ENCODE measurements at regions not wholly inside any gene's neighbourhood (a gene's known extent, or its start where the extent isn't known, plus 50 kb on each side); places are given as distances from the start of the nearest gene placed in this dataset.

GRCh38 chr7:121623130-121623872 lies 227.2 kb upstream of the FAM3C start:
- POLR2A ChIA-PET: no interaction called here
- WGBS (ENCODE audit: insufficient coverage): 100% methylated on average over 2 of the region's 6 CpGs
- Histone ChIP-seq H3K9me3 (ENCODE audit: control extremely low read depth in 1 of 5, control insufficient read depth in 4 of 5, insufficient read depth in 2 of 5, low read depth in 1 of 5, low read length in 4 of 5) (no peaks in the 10 kb centered on the region), H3K27me3 (replicated peaks in 2 of 5; ENCODE audit: control insufficient read depth in 4 of 5, insufficient read depth in 5 of 5, low read length in 4 of 5) (no peaks in the 10 kb centered on the region), H3K4me1 (ENCODE audit: control extremely low read depth in 1 of 4, control insufficient read depth in 4 of 4, insufficient read depth in 4 of 4, low read length in 3 of 4) (no peaks in the 10 kb centered on the region), H3K4me3 (ENCODE audit: control insufficient read depth in 1 of 7, extremely low read depth in 1 of 7, insufficient read depth in 4 of 7, low read depth in 2 of 7, low read length in 6 of 7) (no peak overlapping the region), H3K27ac (ENCODE audit: insufficient read depth in 1 of 2, low read depth in 1 of 2, low read length in 2 of 2, poor library complexity in 1 of 2, severe bottlenecking in 2 of 2) (no peak overlapping the region), H3K36me3 (ENCODE audit: control insufficient read depth in 4 of 4, insufficient read depth in 4 of 4, low read length in 3 of 4) (no peaks in the 10 kb centered on the region)
- DNase-seq: no peak
- CTCF ChIA-PET: no interaction called here

- Histone ChIP-seq H3K27ac (ENCODE audit: insufficient read depth in 1 of 2, low read depth in 1 of 2, low read length in 2 of 2, poor library complexity in 1 of 2, severe bottlenecking in 2 of 2) (no peak overlapping the region), H3K27me3 (replicated peaks in 2 of 5; ENCODE audit: control insufficient read depth in 4 of 5, insufficient read depth in 5 of 5, low read length in 4 of 5) (no peaks in the 10 kb centered on the region), H3K4me1 (ENCODE audit: control extremely low read depth in 1 of 4, control insufficient read depth in 4 of 4, insufficient read depth in 4 of 4, low read length in 3 of 4) (no peaks in the 10 kb centered on the region), H3K36me3 (ENCODE audit: control insufficient read depth in 4 of 4, insufficient read depth in 4 of 4, low read length in 3 of 4) (no peaks in the 10 kb centered on the region), H3K9me3 (ENCODE audit: control extremely low read depth in 1 of 5, control insufficient read depth in 4 of 5, insufficient read depth in 2 of 5, low read depth in 1 of 5, low read length in 4 of 5) (no peaks in the 10 kb centered on the region), H3K4me3 (ENCODE audit: control insufficient read depth in 1 of 7, extremely low read depth in 1 of 7, insufficient read depth in 4 of 7, low read depth in 2 of 7, low read length in 6 of 7) (no peak overlapping the region)
- no CpG with 5 or more reads among the region's 4 CpGs for WGBS (ENCODE audit: insufficient coverage)
- POLR2A ChIA-PET: no interaction called here
- CTCF ChIA-PET: no interaction called here
- no peak for DNase-seq
Measured at GRCh38 chr7:121621937-121622336, 225.8 kb upstream of the FAM3C start.

- ChIA-PET POLR2A (no interaction called here), CTCF (no interaction called here)
- 84% methylated on average over 11 of the region's 11 CpGs for WGBS (ENCODE audit: insufficient coverage)
- Histone ChIP-seq H3K27ac (ENCODE audit: insufficient read depth in 1 of 2, low read depth in 1 of 2, low read length in 2 of 2, poor library complexity in 1 of 2, severe bottlenecking in 2 of 2) (no peak overlapping the region), H3K27me3 (replicated peaks in 2 of 5; ENCODE audit: control insufficient read depth in 4 of 5, insufficient read depth in 5 of 5, low read length in 4 of 5) (no peaks in the 10 kb centered on the region), H3K4me3 (ENCODE audit: control insufficient read depth in 1 of 7, extremely low read depth in 1 of 7, insufficient read depth in 4 of 7, low read depth in 2 of 7, low read length in 6 of 7) (no peak overlapping the region), H3K36me3 (ENCODE audit: control insufficient read depth in 4 of 4, insufficient read depth in 4 of 4, low read length in 3 of 4) (no peaks in the 10 kb centered on the region), H3K4me1 (ENCODE audit: control extremely low read depth in 1 of 4, control insufficient read depth in 4 of 4, insufficient read depth in 4 of 4, low read length in 3 of 4) (no peaks in the 10 kb centered on the region), H3K9me3 (ENCODE audit: control extremely low read depth in 1 of 5, control insufficient read depth in 4 of 5, insufficient read depth in 2 of 5, low read depth in 1 of 5, low read length in 4 of 5) (no peaks in the 10 kb centered on the region)
- DNase-seq: no peak
Measured at GRCh38 chr7:121620953-121621606, 225.0 kb upstream of the FAM3C start.

- WGBS (ENCODE audit: insufficient coverage): 75% methylated on average over 1 of the region's 3 CpGs
- POLR2A ChIA-PET: no interaction called here
- Histone ChIP-seq H3K4me1 (ENCODE audit: control extremely low read depth in 1 of 4, control insufficient read depth in 4 of 4, insufficient read depth in 4 of 4, low read length in 3 of 4) (no peaks in the 10 kb centered on the region), H3K36me3 (ENCODE audit: control insufficient read depth in 4 of 4, insufficient read depth in 4 of 4, low read length in 3 of 4) (no peaks in the 10 kb centered on the region), H3K27me3 (replicated peaks in 2 of 5; ENCODE audit: control insufficient read depth in 4 of 5, insufficient read depth in 5 of 5, low read length in 4 of 5) (no peaks in the 10 kb centered on the region), H3K9me3 (ENCODE audit: control extremely low read depth in 1 of 5, control insufficient read depth in 4 of 5, insufficient read depth in 2 of 5, low read depth in 1 of 5, low read length in 4 of 5) (no peaks in the 10 kb centered on the region), H3K4me3 (ENCODE audit: control insufficient read depth in 1 of 7, extremely low read depth in 1 of 7, insufficient read depth in 4 of 7, low read depth in 2 of 7, low read length in 6 of 7) (no peak overlapping the region), H3K27ac (ENCODE audit: insufficient read depth in 1 of 2, low read depth in 1 of 2, low read length in 2 of 2, poor library complexity in 1 of 2, severe bottlenecking in 2 of 2) (no peak overlapping the region)
- CTCF ChIA-PET: no interaction called here
- DNase-seq: no peak
Measured at GRCh38 chr7:121620206-121620605, 224.1 kb upstream of the FAM3C start.

GRCh38 chr7:121618182-121618581 lies 222.1 kb upstream of the FAM3C start:
- no CpG with 5 or more reads among the region's 2 CpGs for WGBS (ENCODE audit: insufficient coverage)
- POLR2A ChIA-PET: no interaction called here
- Histone ChIP-seq H3K36me3 (ENCODE audit: control insufficient read depth in 4 of 4, insufficient read depth in 4 of 4, low read length in 3 of 4) (no peaks in the 10 kb centered on the region), H3K4me3 (ENCODE audit: control insufficient read depth in 1 of 7, extremely low read depth in 1 of 7, insufficient read depth in 4 of 7, low read depth in 2 of 7, low read length in 6 of 7) (no peak overlapping the region), H3K9me3 (ENCODE audit: control extremely low read depth in 1 of 5, control insufficient read depth in 4 of 5, insufficient read depth in 2 of 5, low read depth in 1 of 5, low read length in 4 of 5) (no peaks in the 10 kb centered on the region), H3K27me3 (replicated peaks in 2 of 5; ENCODE audit: control insufficient read depth in 4 of 5, insufficient read depth in 5 of 5, low read length in 4 of 5) (no peaks in the 10 kb centered on the region), H3K4me1 (ENCODE audit: control extremely low read depth in 1 of 4, control insufficient read depth in 4 of 4, insufficient read depth in 4 of 4, low read length in 3 of 4) (no peaks in the 10 kb centered on the region), H3K27ac (ENCODE audit: insufficient read depth in 1 of 2, low read depth in 1 of 2, low read length in 2 of 2, poor library complexity in 1 of 2, severe bottlenecking in 2 of 2) (no peak overlapping the region)
- CTCF ChIA-PET: no interaction called here
- DNase-seq: no peak

GRCh38 chr7:121610243-121610642 lies 214.1 kb upstream of the FAM3C start:
- H3K27me3 ChIP-seq (replicated peaks in 2 of 5; ENCODE audit: control insufficient read depth in 4 of 5, insufficient read depth in 5 of 5, low read length in 4 of 5): no peaks in the 10 kb centered on the region
- no peaks in the 10 kb centered on the region for H3K4me1 ChIP-seq (ENCODE audit: control extremely low read depth in 1 of 4, control insufficient read depth in 4 of 4, insufficient read depth in 4 of 4, low read length in 3 of 4)
- no peak overlapping the region for H3K4me3 ChIP-seq (ENCODE audit: control insufficient read depth in 1 of 7, extremely low read depth in 1 of 7, insufficient read depth in 4 of 7, low read depth in 2 of 7, low read length in 6 of 7)
- WGBS (ENCODE audit: insufficient coverage): 73% methylated on average over 1 of the region's 1 CpG
- DNase-seq: no peak
- ChIA-PET CTCF (no interaction called here), POLR2A (no interaction called here)
- H3K36me3 ChIP-seq (ENCODE audit: control insufficient read depth in 4 of 4, insufficient read depth in 4 of 4, low read length in 3 of 4): no peaks in the 10 kb centered on the region
- H3K9me3 ChIP-seq (ENCODE audit: control extremely low read depth in 1 of 5, control insufficient read depth in 4 of 5, insufficient read depth in 2 of 5, low read depth in 1 of 5, low read length in 4 of 5): no peaks in the 10 kb centered on the region
- no peak overlapping the region for H3K27ac ChIP-seq (ENCODE audit: insufficient read depth in 1 of 2, low read depth in 1 of 2, low read length in 2 of 2, poor library complexity in 1 of 2, severe bottlenecking in 2 of 2)

GRCh38 chr7:121609208-121609607 lies 213.1 kb upstream of the FAM3C start:
- CTCF ChIA-PET: no interaction called here
- no peaks in the 10 kb centered on the region for H3K4me1 ChIP-seq (ENCODE audit: control extremely low read depth in 1 of 4, control insufficient read depth in 4 of 4, insufficient read depth in 4 of 4, low read length in 3 of 4)
- no peak overlapping the region for H3K27ac ChIP-seq (ENCODE audit: insufficient read depth in 1 of 2, low read depth in 1 of 2, low read length in 2 of 2, poor library complexity in 1 of 2, severe bottlenecking in 2 of 2)
- no peak for DNase-seq
- no peaks in the 10 kb centered on the region for H3K27me3 ChIP-seq (replicated peaks in 2 of 5; ENCODE audit: control insufficient read depth in 4 of 5, insufficient read depth in 5 of 5, low read length in 4 of 5)
- no peaks in the 10 kb centered on the region for H3K36me3 ChIP-seq (ENCODE audit: control insufficient read depth in 4 of 4, insufficient read depth in 4 of 4, low read length in 3 of 4)
- no peak overlapping the region for H3K4me3 ChIP-seq (ENCODE audit: control insufficient read depth in 1 of 7, extremely low read depth in 1 of 7, insufficient read depth in 4 of 7, low read depth in 2 of 7, low read length in 6 of 7)
- POLR2A ChIA-PET: no interaction called here
- H3K9me3 ChIP-seq (ENCODE audit: control extremely low read depth in 1 of 5, control insufficient read depth in 4 of 5, insufficient read depth in 2 of 5, low read depth in 1 of 5, low read length in 4 of 5): no peaks in the 10 kb centered on the region

Data from common myeloid progenitor, CD34-positive (primary cell).